ENCODE measurements at regions not wholly inside any gene's neighbourhood (a gene's known extent, or its start where the extent isn't known, plus 50 kb on each side); places are given as distances from the start of the nearest gene placed in this dataset.

DNA sequence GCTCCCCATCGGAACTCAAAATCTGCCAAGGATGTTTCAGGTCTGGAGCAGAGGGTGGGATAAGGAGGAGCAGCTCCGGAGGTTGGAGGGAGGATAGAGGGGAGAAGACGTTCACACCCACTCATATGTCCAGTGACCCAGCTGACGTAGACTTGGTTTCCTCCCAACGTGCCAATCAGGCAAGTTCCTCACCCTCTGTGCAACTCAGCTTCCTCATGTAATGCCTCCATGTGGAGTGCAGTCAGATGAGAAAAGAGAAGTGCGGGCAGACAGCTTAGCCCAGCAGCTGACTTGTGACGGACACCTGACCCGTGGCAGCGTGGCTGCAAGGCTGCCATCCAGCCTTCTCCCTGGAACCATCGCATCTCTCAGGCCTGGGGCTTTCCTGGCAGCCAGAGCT is 86.8 kb downstream of the NPTX2 start:
- Histone ChIP-seq H4K20me1 (replicated peaks; ENCODE audit: insufficient read depth) (no peaks in the 10 kb centered on the region), H3K4me1 (ENCODE audit: insufficient read depth) (no peaks in the 10 kb centered on the region), H3F3A (replicated peaks; ENCODE audit: low read depth) (no peaks in the 10 kb centered on the region), H3K4me2 (no peak overlapping the region), H3K27me3 (ENCODE audit: insufficient read depth) (no peaks in the 10 kb centered on the region), H3K27ac (ENCODE audit: low read depth) (no peak overlapping the region), H3K79me2 (replicated peaks; ENCODE audit: insufficient read depth) (no peaks in the 10 kb centered on the region), H3K9me2 (ENCODE audit: insufficient read depth) (no peaks in the 10 kb centered on the region), H3K36me3 (ENCODE audit: insufficient read depth) (no peaks in the 10 kb centered on the region), H2AFZ (no peak overlapping the region), H3K4me3 (no peak overlapping the region)
- DNase-seq (ENCODE audit: low spot score), result no peak
- Mint-ChIP-seq H3K4me3 (no peak overlapping the region), H3K9me3 (no peaks in the 10 kb centered on the region), H3K36me3 (ENCODE audit: low read depth) (no peaks in the 10 kb centered on the region), H3K27me3 (ENCODE audit: insufficient read depth, low read depth, poor library complexity) (no peaks in the 10 kb centered on the region), H3K4me1 (no peaks in the 10 kb centered on the region), H3K27ac (no peak overlapping the region)
- no peak for ATAC-seq
- TF ChIP-seq POLR2AphosphoS5 (IDR thresholded peaks at IDR 0.05; ENCODE audit: low read depth), result no peak
- TF ChIP-seq ZNF114 (CRISPR knock-in tag; IDR thresholded peaks at IDR 0.05), result no peak
- TF ChIP-seq EZH2 (IDR thresholded peaks at IDR 0.05; ENCODE audit: low read depth, unreplicated experiment), result no peak

DNA sequence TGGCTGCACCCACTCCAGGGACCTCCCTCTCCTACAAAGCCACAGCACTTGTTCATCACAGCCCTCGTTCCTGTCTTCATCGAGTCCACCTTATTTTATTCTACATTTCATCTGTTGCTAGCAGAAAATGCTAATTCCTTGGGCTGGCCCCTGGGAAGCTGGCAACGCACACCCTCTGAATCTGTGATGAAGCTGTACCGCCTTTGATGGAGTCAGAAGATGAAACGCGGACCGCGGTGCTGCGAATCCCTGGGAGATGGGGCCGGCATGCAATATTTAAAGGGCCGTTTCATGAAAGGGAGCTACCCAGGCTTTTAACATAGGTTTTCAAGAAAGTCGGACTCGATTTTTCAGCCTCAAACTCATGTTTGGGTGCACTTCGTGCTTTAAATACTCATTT is 88.5 kb downstream of the NPTX2 start:
- H3K4me1 Mint-ChIP-seq, result no peaks in the 10 kb centered on the region
- no peaks in the 10 kb centered on the region for H3K36me3 Mint-ChIP-seq (ENCODE audit: low read depth)
- Histone ChIP-seq H3K27me3 (ENCODE audit: insufficient read depth) (no peaks in the 10 kb centered on the region), H4K20me1 (replicated peaks; ENCODE audit: insufficient read depth) (no peaks in the 10 kb centered on the region), H3K79me2 (replicated peaks; ENCODE audit: insufficient read depth) (no peaks in the 10 kb centered on the region), H3K4me1 (ENCODE audit: insufficient read depth) (no peaks in the 10 kb centered on the region), H3K9me2 (ENCODE audit: insufficient read depth) (no peaks in the 10 kb centered on the region), H3K36me3 (ENCODE audit: insufficient read depth) (no peaks in the 10 kb centered on the region), H3K27ac (ENCODE audit: low read depth) (no peak overlapping the region), H3K4me3 (no peak overlapping the region), H3F3A (replicated peaks; ENCODE audit: low read depth) (no peaks in the 10 kb centered on the region), H2AFZ (peak overlapping the region; percentile 78; the same call in 1 of the 2 replicates), H3K4me2 (no peak overlapping the region)
- no peaks in the 10 kb centered on the region for H3K27me3 Mint-ChIP-seq (ENCODE audit: insufficient read depth, low read depth, poor library complexity)
- H3K27ac Mint-ChIP-seq, result no peak overlapping the region
- ATAC-seq (no peak), DNase-seq (ENCODE audit: low spot score) (no peak)
- no peak overlapping the region for H3K4me3 Mint-ChIP-seq
- no peaks in the 10 kb centered on the region for H3K9me3 Mint-ChIP-seq
- TF ChIP-seq JUNB (IDR thresholded peaks at IDR 0.05; ENCODE audit: unreplicated experiment) (no peak), STAT1 (IDR thresholded peaks at IDR 0.05; ENCODE audit: unreplicated experiment) (no peak), ETS1 (IDR thresholded peaks at IDR 0.05) (no peak), ZNF114 (CRISPR knock-in tag; IDR thresholded peaks at IDR 0.05) (no peak), NANOG (IDR thresholded peaks at IDR 0.05; ENCODE audit: borderline replicate concordance) (no peak), POLR2AphosphoS5 (IDR thresholded peaks at IDR 0.05; ENCODE audit: low read depth) (no peak), CREB1 (CRISPR knock-in tag; IDR thresholded peaks at IDR 0.05; ENCODE audit: low read depth) (no peak)
- TF ChIP-seq, protein P1, sequence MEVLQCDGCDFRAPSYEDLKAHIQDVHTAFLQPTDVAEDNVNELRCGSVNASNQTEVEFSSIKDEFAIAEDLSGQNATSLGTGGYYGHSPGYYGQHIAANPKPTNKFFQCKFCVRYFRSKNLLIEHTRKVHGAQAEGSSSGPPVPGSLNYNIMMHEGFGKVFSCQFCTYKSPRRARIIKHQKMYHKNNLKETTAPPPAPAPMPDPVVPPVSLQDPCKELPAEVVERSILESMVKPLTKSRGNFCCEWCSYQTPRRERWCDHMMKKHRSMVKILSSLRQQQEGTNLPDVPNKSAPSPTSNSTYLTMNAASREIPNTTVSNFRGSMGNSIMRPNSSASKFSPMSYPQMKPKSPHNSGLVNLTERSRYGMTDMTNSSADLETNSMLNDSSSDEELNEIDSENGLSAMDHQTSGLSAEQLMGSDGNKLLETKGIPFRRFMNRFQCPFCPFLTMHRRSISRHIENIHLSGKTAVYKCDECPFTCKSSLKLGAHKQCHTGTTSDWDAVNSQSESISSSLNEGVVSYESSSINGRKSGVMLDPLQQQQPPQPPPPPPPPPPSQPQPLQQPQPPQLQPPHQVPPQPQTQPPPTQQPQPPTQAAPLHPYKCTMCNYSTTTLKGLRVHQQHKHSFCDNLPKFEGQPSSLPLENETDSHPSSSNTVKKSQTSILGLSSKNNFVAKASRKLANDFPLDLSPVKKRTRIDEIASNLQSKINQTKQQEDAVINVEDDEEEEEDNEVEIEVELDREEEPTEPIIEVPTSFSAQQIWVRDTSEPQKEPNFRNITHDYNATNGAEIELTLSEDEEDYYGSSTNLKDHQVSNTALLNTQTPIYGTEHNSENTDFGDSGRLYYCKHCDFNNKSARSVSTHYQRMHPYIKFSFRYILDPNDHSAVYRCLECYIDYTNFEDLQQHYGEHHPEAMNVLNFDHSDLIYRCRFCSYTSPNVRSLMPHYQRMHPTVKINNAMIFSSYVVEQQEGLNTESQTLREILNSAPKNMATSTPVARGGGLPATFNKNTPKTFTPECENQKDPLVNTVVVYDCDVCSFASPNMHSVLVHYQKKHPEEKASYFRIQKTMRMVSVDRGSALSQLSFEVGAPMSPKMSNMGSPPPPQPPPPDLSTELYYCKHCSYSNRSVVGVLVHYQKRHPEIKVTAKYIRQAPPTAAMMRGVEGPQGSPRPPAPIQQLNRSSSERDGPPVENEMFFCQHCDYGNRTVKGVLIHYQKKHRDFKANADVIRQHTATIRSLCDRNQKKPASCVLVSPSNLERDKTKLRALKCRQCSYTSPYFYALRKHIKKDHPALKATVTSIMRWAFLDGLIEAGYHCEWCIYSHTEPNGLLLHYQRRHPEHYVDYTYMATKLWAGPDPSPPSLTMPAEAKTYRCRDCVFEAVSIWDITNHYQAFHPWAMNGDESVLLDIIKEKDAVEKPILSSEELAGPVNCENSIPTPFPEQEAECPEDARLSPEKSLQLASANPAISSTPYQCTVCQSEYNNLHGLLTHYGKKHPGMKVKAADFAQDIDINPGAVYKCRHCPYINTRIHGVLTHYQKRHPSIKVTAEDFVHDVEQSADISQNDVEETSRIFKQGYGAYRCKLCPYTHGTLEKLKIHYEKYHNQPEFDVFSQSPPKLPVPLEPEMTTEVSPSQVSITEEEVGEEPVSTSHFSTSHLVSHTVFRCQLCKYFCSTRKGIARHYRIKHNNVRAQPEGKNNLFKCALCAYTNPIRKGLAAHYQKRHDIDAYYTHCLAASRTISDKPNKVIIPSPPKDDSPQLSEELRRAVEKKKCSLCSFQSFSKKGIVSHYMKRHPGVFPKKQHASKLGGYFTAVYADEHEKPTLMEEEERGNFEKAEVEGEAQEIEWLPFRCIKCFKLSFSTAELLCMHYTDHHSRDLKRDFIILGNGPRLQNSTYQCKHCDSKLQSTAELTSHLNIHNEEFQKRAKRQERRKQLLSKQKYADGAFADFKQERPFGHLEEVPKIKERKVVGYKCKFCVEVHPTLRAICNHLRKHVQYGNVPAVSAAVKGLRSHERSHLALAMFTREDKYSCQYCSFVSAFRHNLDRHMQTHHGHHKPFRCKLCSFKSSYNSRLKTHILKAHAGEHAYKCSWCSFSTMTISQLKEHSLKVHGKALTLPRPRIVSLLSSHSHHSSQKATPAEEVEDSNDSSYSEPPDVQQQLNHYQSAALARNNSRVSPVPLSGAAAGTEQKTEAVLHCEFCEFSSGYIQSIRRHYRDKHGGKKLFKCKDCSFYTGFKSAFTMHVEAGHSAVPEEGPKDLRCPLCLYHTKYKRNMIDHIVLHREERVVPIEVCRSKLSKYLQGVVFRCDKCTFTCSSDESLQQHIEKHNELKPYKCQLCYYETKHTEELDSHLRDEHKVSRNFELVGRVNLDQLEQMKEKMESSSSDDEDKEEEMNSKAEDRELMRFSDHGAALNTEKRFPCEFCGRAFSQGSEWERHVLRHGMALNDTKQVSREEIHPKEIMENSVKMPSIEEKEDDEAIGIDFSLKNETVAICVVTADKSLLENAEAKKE (CRISPR knock-in tag; IDR thresholded peaks at IDR 0.05), result no peak
- TF ChIP-seq, protein P2, sequence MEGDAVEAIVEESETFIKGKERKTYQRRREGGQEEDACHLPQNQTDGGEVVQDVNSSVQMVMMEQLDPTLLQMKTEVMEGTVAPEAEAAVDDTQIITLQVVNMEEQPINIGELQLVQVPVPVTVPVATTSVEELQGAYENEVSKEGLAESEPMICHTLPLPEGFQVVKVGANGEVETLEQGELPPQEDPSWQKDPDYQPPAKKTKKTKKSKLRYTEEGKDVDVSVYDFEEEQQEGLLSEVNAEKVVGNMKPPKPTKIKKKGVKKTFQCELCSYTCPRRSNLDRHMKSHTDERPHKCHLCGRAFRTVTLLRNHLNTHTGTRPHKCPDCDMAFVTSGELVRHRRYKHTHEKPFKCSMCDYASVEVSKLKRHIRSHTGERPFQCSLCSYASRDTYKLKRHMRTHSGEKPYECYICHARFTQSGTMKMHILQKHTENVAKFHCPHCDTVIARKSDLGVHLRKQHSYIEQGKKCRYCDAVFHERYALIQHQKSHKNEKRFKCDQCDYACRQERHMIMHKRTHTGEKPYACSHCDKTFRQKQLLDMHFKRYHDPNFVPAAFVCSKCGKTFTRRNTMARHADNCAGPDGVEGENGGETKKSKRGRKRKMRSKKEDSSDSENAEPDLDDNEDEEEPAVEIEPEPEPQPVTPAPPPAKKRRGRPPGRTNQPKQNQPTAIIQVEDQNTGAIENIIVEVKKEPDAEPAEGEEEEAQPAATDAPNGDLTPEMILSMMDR (conservative IDR thresholded peaks at IDR 0.05; ENCODE audit: low read depth in 2 of 2), result no peak
